Parathyroid adenoma (tissue), 2 donors: ENCODE measurements at regions not wholly inside any gene's neighbourhood (a gene's known extent, or its start where the extent isn't known, plus 50 kb on each side); places are given as distances from the start of the nearest gene placed in this dataset.
"Not testable (repeated sequence)": the region's sequence is repeated elsewhere in the genome, so short reads cannot be mapped to it uniquely, and the experiment has no call there.

Experiments used
- H2AFZ ChIP-seq: fragments of 300-600 bp; sonication (generic); one replicate; pipeline ENCODE4 v1.7.0; 2017; ENCODE audit warnings: antibody characterized with exemption, mild to moderate bottlenecking
- H3K27ac ChIP-seq: fragments of 300-600 bp; sonication (generic); one replicate; pipeline ENCODE4 v1.7.0; 2017
- H3K27me3 ChIP-seq: fragments of 300-600 bp; sonication (generic); one replicate; pipeline ENCODE4 v1.7.0; 2017; ENCODE audit warnings: low read length; ENCODE audit not compliant: control insufficient read depth, insufficient read depth
- H3K36me3 ChIP-seq: fragments of 300-600 bp; sonication (generic); one replicate; pipeline ENCODE4 v1.7.0; 2017; ENCODE audit warnings: low read length; ENCODE audit not compliant: control insufficient read depth, insufficient read depth
- H3K4me1 ChIP-seq: fragments of 300-600 bp; sonication (generic); one replicate; pipeline ENCODE4 v1.7.0; 2017; ENCODE audit warnings: control low read depth
- H3K4me2 ChIP-seq: fragments of 300-600 bp; sonication (generic); one replicate; pipeline ENCODE4 v1.7.0; 2017; ENCODE audit warnings: low read length
- H3K4me3 ChIP-seq: fragments of 300-600 bp; sonication (generic); one replicate; pipeline ENCODE4 v1.7.0; 2017; ENCODE audit warnings: low read depth, low read length
- H3K79me2 ChIP-seq: fragments of 300-600 bp; sonication (generic); one replicate; pipeline ENCODE4 v1.7.0; 2017; ENCODE audit warnings: control low read depth
- H3K9ac ChIP-seq: fragments of 300-600 bp; sonication (generic); one replicate; pipeline ENCODE4 v1.7.0; 2017; ENCODE audit warnings: mild to moderate bottlenecking
- H3K9me3 ChIP-seq: fragments of 300-600 bp; sonication (generic); one replicate; pipeline ENCODE4 v1.7.0; 2017; ENCODE audit warnings: low read length; ENCODE audit not compliant: control insufficient read depth
- TF ChIP-seq, protein P1 (sequence below): fragments of 300-600 bp; sonication (generic); IDR thresholded peaks from one replicate; pipeline ENCODE4 v1.7.0; 2017; ENCODE audit warnings: antibody characterized with exemption, mild to moderate bottlenecking
- donor health status: primary hyperparathyroidism.

DNA sequence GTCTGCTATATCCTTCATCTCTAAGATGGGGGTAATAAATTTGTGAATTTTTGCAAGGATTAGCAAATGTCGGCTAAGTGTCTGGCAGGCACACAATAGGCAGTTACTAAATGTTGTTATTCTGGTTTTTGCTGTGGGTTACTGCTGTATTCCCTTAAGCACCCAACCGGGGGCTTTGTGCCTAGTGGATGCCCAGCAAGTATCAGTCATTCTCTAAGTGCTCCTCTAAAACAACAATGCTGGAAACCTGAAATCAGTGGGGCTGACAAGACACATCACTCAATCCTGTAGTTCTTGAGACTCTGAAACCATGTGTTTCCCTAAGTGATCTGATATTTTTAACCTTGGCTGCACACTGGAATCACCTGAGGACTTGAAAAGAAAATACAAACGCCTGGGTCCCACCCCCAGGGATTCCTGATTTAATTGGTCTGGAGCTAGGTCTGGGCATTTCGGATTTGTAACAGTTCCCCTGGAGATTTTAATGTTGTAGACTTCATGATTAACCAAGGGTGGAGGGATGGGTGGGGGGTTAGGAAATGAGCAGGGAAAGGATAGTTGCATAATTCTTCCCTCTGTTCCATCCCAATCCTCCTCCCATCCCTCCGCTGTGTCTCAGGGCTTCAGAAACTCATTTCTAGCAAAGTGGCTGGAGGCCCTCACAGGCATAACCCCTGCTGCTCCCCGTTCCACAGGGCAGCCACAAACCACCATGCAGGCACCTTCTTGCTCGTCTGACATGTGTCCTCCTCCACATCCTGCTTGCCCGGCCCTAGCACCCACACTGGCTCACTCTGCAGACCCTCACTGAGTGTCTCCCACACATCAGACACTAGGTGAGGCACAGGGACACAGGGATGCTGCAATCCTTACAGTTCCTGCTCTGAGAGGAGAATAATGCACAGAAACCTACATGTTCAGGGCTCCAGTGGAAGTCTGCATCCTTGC, 61.7 kb upstream of the LYRM9 start:
- Histone ChIP-seq H3K4me1 (peaks cover 3% of the 10 kb centered on the region), H3K36me3 (no peaks in the 10 kb centered on the region), H3K9me3 (no peaks in the 10 kb centered on the region), H2AFZ (peak overlapping the region; percentile 39), H3K79me2 (no peaks in the 10 kb centered on the region), H3K4me3 (no peak overlapping the region), H3K4me2 (no peak overlapping the region), H3K27me3 (no peaks in the 10 kb centered on the region), H3K27ac (no peak overlapping the region), H3K9ac (no peak overlapping the region)
- TF ChIP-seq, protein P1, sequence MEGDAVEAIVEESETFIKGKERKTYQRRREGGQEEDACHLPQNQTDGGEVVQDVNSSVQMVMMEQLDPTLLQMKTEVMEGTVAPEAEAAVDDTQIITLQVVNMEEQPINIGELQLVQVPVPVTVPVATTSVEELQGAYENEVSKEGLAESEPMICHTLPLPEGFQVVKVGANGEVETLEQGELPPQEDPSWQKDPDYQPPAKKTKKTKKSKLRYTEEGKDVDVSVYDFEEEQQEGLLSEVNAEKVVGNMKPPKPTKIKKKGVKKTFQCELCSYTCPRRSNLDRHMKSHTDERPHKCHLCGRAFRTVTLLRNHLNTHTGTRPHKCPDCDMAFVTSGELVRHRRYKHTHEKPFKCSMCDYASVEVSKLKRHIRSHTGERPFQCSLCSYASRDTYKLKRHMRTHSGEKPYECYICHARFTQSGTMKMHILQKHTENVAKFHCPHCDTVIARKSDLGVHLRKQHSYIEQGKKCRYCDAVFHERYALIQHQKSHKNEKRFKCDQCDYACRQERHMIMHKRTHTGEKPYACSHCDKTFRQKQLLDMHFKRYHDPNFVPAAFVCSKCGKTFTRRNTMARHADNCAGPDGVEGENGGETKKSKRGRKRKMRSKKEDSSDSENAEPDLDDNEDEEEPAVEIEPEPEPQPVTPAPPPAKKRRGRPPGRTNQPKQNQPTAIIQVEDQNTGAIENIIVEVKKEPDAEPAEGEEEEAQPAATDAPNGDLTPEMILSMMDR = no peak

DNA sequence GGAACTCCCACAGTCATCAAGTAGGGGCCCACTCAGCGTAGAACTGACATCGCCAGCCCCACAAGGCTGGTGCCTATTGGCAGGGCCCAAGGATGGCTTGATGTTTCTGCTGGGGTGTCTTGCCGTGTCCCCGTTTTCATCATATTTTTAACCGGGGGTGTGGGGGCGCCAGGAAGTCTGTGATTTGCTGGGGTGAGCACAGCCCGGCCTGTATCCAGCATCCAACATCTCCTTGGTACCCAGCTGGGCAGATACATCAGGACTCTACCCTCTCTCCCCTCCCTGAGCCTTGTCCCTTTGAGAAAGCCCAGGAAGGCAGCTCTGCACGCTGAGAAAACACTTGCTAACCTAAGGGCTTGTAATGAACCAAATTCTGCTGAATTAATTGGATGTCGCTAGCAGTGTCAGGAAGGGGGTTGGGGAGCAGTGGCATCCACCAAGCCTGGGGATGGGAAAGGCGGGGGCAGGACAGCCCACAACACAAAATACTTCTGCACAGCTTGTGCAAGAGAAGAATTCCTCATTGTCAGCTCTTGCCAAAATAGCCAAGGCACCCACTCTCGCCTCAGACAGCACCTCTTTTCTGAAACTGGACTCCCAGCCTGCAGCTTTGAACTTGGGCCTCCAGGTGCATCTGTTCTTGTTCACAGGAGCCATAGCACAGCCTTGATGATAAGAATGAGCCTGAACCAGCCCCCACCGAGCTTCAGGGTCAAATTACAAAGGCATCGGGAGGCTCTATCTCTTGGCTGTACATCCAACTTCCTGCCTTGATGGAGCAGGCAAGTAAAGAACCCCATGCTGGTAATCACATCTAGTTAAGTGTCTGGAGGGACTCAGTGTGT, 63.7 kb upstream of the LYRM9 start:
- H3K36me3 ChIP-seq = no peaks in the 10 kb centered on the region
- no peaks in the 10 kb centered on the region for H3K27me3 ChIP-seq
- no peak overlapping the region for H3K27ac ChIP-seq
- no peak overlapping the region for H3K4me2 ChIP-seq
- no peak overlapping the region for H3K4me3 ChIP-seq
- peak overlapping the region; percentile 51 for H2AFZ ChIP-seq
- TF ChIP-seq, protein P1 = no peak
- H3K9me3 ChIP-seq = no peaks in the 10 kb centered on the region
- peaks cover 3% of the 10 kb centered on the region for H3K4me1 ChIP-seq
- H3K9ac ChIP-seq = no peak overlapping the region
- H3K79me2 ChIP-seq = no peaks in the 10 kb centered on the region

DNA sequence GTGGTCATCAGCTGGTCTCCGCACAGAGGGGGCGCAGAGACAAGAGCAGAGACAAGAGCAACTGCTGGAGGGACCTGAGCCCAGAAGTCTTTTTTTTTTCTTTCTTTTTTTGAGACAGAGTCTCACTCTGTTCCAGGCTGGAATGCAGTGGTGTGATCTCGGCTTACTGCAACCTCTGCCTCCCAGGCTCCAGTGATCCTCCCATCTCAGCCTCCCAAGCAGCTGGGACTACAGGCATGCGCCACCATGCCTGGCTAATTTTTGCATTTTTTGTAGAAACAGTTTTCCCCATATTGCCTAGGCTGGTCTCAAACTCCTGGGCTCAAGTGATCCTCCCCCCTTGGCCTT, 64.3 kb upstream of the LYRM9 start:
- H3K9me3 ChIP-seq, H3K4me1 ChIP-seq, H3K36me3 ChIP-seq, H3K27me3 ChIP-seq, H3K9ac ChIP-seq, H3K79me2 ChIP-seq, H3K4me2 ChIP-seq, H3K4me3 ChIP-seq, H3K27ac ChIP-seq: not testable (repeated sequence)
- peak overlapping the region; percentile 51 for H2AFZ ChIP-seq

DNA sequence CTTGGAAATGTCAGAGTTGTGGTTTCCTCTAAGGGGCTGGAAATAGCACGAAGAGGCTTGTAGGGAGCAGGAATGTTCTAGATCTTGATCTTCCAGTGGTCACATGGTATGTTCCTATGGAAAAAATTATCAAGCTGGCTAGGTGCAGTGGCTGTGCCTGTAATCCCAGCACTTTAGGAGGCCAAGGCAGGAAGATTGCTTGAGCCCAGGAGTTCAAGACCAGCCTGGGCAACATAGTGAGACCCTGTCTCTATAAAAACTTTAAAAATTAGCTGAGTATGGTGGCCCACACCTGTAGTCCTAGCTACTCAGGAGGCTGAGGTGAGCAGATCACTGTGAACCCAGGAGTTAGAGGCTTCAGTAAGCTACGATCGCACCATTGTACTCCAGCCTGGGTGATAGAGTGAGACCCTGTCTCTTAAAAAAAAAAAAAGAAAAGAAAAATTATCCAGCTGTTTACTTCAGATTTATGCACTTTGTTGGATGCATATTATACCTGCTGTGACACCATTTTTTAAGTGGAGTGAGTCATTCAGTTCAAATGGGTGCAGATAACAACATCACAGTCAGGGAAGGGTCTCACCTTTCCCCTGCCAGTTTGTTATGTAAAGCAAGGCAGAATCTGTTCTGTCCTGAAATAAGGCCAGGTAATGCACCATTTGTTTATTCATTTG, 65.7 kb upstream of the LYRM9 start:
- no peaks in the 10 kb centered on the region for H3K9me3 ChIP-seq
- H3K4me3 ChIP-seq = no peak overlapping the region
- no peak overlapping the region for H3K27ac ChIP-seq
- no peaks in the 10 kb centered on the region for H3K27me3 ChIP-seq
- H3K4me2 ChIP-seq = no peak overlapping the region
- no peaks in the 10 kb centered on the region for H3K36me3 ChIP-seq
- H3K4me1 ChIP-seq = peaks cover 3% of the 10 kb centered on the region
- H3K9ac ChIP-seq = no peak overlapping the region
- TF ChIP-seq, protein P1 = no peak
- peak overlapping the region; percentile 45 for H2AFZ ChIP-seq
- no peaks in the 10 kb centered on the region for H3K79me2 ChIP-seq

DNA sequence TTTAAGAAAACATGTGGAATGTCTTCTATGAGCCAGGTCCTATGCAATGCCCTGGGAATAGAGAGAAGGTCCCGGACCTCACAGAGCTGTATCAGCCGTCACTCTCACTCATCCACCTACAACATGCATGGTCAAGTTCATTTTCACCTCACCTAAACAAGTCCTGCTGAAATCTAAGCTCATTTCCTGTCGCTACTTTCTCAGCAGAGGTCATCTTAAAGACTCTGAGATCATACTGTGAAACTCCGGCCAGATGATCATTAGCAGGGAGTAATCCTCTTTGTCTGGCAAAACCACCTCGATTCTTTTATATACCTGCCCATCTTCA, 66.2 kb upstream of the LYRM9 start:
- Histone ChIP-seq H3K9me3 (no peaks in the 10 kb centered on the region), H3K79me2 (no peaks in the 10 kb centered on the region), H3K4me2 (no peak overlapping the region), H3K27ac (no peak overlapping the region), H2AFZ (peak overlapping the region; percentile 45), H3K27me3 (no peaks in the 10 kb centered on the region), H3K36me3 (no peaks in the 10 kb centered on the region), H3K4me3 (no peak overlapping the region), H3K4me1 (peaks cover 5% of the 10 kb centered on the region), H3K9ac (no peak overlapping the region)
- TF ChIP-seq, protein P1 = no peak
